ENCODE measurements at regions not wholly inside any gene's neighbourhood (a gene's known extent, or its start where the extent isn't known, plus 50 kb on each side); places are given as distances from the start of the nearest gene placed in this dataset.

GRCh38 chrX:55546956-55547355 is 57.3 kb upstream of the USP51 start:
- H3K27me3 ChIP-seq (replicated peaks): no peaks in the 10 kb centered on the region
- no peak overlapping the region for H3K27ac ChIP-seq
- no peaks in the 10 kb centered on the region for H3K36me3 ChIP-seq (replicated peaks)
- peak; percentile 0 for DNase-seq
- H3K4me3 ChIP-seq (ENCODE audit: low read depth, low read length): no peak overlapping the region
- in situ Hi-C loops (cut with HindIII; ENCODE audit: low pct_ligation_motif_present, low sequenced_read_pairs): no loop called here
- TF ChIP-seq CTCF (IDR thresholded peaks at IDR 0.05; ENCODE audit: low read depth, low read length, missing control alignments): no peak
